GM19372 (cell line): ENCODE measurements at regions not wholly inside any gene's neighbourhood (a gene's known extent, or its start where the extent isn't known, plus 50 kb on each side); places are given as distances from the start of the nearest gene placed in this dataset.
A peak's percentile ranks its signal among the peaks of the same experiment; 100 is the strongest.

ENCODE experiments used
- ATAC-seq: cut with Tn5 transposase; IDR thresholded peaks from one replicate; pipeline ENCODE4 v1.9.1; 2021; ENCODE audit warnings: mild to moderate bottlenecking, low read depth, moderate library complexity; ENCODE audit not compliant: unreplicated experiment

DNA sequence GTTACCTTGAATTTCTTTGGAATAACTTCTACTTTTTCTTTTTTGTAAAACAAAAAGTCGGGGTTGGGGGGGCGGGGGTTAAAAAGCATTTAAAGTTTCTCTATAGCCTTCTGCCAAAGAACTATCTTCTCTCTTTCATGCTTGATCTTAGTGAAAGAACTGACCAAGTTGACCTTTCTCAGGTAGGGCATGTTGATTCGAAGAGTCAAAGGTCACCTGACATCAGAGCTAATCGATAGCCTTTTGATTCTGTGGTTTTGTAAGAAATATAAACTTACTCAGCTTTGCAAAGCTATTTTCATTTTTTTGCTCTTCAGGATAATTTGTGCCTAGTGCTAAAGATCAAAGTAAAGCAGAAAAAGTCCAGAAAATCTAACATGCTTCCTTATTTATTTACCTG is 181.5 kb downstream of the IRS2 start:
- no peak for ATAC-seq

DNA sequence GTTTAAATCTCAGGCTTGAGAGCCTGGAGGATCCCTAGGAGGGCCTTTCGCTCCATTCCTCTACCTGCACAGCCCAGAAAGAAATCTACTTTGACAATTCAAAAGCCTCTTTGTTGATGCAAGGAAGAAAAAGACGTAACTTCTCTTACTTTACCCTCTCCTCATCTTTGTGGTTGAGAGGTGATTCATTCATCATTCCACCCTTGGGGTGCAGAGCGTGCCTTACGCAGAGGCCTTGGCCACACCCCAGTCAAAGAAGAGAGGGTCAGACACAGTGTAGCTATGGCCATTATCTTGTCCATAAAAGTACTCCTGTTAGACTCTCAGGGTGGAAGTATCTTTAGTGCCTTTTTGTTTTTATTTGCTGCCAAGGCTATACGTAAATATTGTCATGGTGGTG is 184.0 kb downstream of the IRS2 start:
- ATAC-seq, result no peak

- ATAC-seq, result no peak
Measured at GRCh38 chr13:109599901-109600657, 186.3 kb downstream of the IRS2 start.

DNA sequence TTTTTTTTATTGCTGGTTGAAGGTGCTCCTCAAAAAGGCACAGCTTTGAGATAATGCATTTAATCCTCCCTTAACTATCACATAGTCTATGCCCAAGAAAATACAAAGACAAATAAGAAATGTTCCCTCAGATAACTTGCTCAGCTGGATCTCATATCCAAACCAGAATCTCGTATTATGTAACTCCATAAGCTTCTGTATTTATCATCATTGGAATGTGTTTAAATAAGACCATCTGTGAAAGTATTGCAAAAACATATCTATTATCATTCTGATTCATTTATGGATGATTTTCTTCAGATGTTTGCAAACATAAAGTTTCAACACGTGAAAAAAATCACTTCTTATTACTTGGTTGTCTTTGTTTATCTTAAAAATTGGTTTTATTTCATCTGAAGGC is 190.9 kb downstream of the IRS2 start:
- ATAC-seq, result no peak

DNA sequence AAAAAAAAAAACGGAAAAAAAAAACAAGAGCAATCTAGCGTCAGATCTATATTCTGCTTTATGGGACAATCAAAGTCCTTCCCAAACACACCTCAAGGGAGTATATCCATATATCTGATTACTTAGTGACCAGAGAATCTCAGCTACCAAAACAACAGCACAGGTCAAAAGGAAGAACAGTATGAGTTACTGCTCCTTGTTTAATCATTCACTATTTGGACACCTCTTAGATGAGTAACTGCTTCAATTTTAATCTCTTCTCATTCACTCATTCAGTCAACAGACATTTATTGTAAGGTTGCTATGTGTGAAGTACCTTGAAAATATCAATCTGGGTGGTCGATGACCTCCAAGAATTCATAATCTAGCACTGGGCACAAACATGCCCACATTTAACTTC is 193.2 kb downstream of the IRS2 start:
- no peak for ATAC-seq

- ATAC-seq, result peak; percentile 61
Measured at GRCh38 chr13:109592770-109593169, 193.6 kb downstream of the IRS2 start.

- ATAC-seq, result no peak
Measured at GRCh38 chr13:109587689-109588088, 198.7 kb downstream of the IRS2 start.

- ATAC-seq, result no peak
Measured at GRCh38 chr13:109586509-109587346, 199.7 kb downstream of the IRS2 start.

GRCh38 chr13:109584844-109585361 is 201.5 kb downstream of the IRS2 start:
- no peak for ATAC-seq

DNA sequence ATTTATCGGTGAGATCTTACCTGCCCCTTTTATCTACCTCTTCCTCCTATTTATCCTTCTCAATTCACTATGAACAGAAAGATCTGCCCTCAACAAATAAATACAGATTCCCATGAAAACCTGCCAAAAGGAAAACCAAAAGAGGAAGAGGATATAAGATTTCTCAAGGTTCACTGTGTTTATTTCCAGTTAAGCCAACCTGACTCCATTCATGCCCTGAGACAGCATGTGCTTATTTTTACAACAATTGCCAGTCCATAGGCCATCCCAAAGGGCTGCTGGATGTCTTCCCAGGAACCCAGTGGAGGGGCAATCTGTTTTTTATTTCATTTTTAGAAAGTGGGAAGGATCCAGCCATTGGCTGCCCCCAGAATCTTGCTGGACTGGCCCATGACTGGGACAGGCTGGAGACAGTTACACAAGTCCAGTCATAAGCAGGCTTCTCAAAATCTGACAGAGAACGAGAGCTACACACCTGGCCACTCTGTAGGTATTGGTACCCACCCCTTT is 209.1 kb downstream of the IRS2 start:
- no peak for ATAC-seq

DNA sequence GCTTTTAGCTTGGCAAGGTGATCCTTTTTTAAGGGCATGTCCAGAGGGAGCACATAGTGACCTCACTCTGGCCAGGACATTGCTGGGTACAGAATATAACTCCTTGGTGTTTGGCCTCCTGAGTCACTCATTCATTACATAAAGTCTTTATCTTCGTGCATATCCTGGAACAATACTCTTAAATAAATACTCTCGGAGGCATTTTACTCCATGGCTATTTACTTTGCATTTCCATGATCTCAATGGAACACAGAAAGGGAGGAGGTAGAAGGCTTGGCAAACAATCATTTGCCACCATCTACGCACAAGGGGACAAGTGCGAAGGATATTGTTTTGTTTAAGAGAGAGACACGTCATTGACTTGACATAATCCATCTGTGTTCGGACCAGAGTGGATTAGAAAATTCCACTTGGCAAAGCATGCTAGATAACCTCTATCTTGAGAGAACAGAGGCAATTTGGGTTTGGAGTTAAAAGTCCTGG is 210.0 kb downstream of the IRS2 start:
- ATAC-seq, result no peak

DNA sequence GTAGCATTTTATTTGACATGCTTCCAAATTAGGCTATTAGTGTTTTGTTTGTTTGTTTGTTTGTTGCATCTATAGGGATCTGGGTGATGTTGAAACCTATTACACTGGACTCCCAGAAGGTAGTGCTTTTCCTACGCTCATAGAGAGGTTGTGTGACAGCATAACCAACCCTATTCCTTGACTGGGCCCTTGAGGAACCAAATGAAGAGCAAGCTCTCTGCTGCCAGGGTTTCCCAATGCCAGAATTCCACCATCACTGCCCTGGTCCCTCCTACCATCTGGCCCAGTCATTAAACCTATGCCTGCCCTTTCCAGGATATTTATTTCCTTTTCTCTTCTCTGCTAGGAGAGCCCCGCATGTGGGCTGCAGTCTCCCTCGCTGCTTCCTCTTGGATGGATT is 210.6 kb downstream of the IRS2 start:
- ATAC-seq, result no peak

- no peak for ATAC-seq
Measured at GRCh38 chr13:109572389-109572788, 214.0 kb downstream of the IRS2 start.

- peak; percentile 92 for ATAC-seq
Measured at GRCh38 chr13:109569958-109570711, 216.2 kb downstream of the IRS2 start.

- ATAC-seq, result no peak
Measured at GRCh38 chr13:109568339-109568818, 218.0 kb downstream of the IRS2 start.

DNA sequence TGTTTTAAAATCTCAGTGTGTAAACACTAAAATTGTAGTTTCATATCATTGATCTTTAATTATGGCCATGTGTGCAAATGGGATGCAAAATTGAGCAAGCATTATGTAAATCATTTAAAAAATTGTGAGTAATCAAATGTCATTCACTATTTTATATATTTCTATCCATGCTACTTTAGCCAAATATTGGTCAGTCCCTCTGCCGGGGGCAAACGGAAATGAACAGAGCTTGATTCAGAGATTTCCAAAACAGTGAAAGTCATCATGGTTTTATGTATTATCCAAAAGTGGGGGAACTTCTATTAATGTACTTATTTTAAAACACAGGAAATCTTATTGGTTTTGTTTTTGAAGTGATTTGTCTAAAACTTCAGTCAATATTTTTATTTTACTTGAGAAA is 219.1 kb downstream of the IRS2 start:
- no peak for ATAC-seq

DNA sequence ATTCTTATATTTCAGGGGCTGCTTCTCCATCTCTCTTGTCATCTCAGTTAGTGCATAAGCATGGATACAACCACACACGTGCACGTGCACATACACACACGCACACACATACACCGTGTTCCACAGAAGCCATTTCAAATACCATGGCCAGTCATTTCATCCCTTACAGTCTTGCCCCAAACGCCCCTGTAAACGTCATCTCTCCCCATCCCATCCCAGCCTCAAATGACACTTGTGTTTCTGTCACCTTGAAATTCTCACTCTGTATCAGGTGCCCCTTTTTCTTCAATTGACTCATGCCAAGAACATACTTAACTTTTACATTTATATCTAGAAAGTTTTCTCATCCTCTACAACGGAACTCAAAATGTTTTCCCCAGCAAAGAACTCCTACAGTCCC is 220.5 kb downstream of the IRS2 start:
- no peak for ATAC-seq

- peak; percentile 30 for ATAC-seq
Measured at GRCh38 chr13:109548374-109548773, 238.0 kb downstream of the IRS2 start.

- peak; percentile 70 for ATAC-seq
Measured at GRCh38 chr13:109547942-109548341, 238.4 kb downstream of the IRS2 start.

GRCh38 chr13:109545931-109546330 is 240.5 kb downstream of the IRS2 start:
- no peak for ATAC-seq
